ENCODE measurements at regions not wholly inside any gene's neighbourhood (a gene's known extent, or its start where the extent isn't known, plus 50 kb on each side); places are given as distances from the start of the nearest gene placed in this dataset.

DNA sequence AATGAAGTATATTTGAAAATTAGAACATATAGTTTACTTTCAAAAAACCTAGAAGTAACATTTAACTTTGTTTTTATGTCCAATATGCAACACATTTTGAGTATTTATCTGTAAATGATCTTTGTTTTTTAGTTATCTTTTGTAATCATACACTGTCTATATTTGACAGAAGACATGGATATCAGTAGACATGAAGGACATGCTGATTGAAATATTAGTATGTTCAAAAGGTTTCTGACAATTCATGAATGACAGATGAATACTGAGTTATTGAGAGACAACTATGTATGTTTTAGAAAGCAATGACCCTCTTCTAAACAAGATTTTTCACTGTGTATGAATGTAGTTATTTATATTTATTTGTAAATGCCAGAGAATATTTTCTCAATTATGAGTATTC is 215.6 kb upstream of the TMEFF2 start:
- TF ChIP-seq REST (IDR thresholded peaks at IDR 0.05; ENCODE audit: borderline replicate concordance in 1 of 2, low read depth in 1 of 2, low read length in 2 of 2) (no peak), KDM1A (CRISPR knock-in tag; IDR thresholded peaks at IDR 0.05) (no peak), NFYB (CRISPR knock-in tag; IDR thresholded peaks at IDR 0.05) (no peak), MYC (CRISPR knock-in tag; IDR thresholded peaks at IDR 0.05; ENCODE audit: borderline replicate concordance) (no peak), TAF1 (CRISPR knock-in tag; IDR thresholded peaks at IDR 0.05) (no peak), SP2 (CRISPR knock-in tag; IDR thresholded peaks at IDR 0.05) (no peak)
